HG03354 (cell line): ENCODE measurements at regions not wholly inside any gene's neighbourhood (a gene's known extent, or its start where the extent isn't known, plus 50 kb on each side); places are given as distances from the start of the nearest gene placed in this dataset.

Experiments used
- ATAC-seq: cut with Tn5 transposase; IDR thresholded peaks from one replicate; pipeline ENCODE4 v1.9.1; 2021; ENCODE audit warnings: mild to moderate bottlenecking; ENCODE audit not compliant: unreplicated experiment, poor library complexity, severe bottlenecking

DNA sequence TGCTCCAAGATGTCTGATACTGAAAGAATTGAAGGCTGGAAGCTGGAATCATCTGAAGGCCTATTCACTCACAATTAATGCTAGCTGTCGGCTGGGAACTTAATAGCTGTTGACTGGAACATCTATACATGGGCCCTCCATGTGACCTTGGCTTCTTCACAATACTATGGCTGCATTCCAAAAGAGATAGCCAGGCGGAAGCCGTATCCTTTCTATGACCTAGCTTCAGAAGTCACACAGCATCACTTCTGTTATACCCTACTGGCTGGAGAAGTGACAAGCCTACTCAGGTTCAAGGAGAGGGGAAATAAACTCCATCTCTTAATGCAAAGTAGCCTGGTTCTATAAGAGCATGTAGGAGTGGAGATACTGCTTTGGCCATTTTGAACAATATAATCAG lies 50.9 kb upstream of the SPRED1 start:
- no peak for ATAC-seq

DNA sequence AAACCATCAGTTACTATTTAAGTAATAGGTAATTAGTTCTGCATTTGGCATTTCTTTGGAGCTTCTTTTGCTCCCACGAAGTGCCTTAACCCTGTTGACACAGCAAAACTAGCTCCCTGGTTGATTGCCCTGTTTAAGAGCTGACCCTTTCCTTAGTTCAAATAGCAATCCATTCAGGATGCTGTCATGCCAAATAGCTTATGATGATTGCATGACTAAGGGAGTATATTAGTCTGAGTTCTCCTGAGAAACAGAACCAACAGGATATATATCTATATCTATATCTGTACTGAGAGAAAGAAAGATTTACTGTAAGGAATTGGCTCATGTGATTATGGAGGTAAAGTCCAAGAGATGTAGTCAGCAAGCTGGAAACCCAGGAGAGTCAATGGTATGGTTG lies 50.3 kb upstream of the SPRED1 start:
- no peak for ATAC-seq
